CD4-positive, alpha-beta T cell treated with Interleukin-15 for 4 hours (primary cell): ENCODE measurements at regions not wholly inside any gene's neighbourhood (a gene's known extent, or its start where the extent isn't known, plus 50 kb on each side); places are given as distances from the start of the nearest gene placed in this dataset.
"Not testable (repeated sequence)": the region's sequence is repeated elsewhere in the genome, so short reads cannot be mapped to it uniquely, and the experiment has no call there.

ENCODE experiments used
- DNase-seq: peaks from one replicate; pipeline ENCODE4 v3.0.0-alpha.2; 2020; ENCODE audit warnings: low spot score

DNA sequence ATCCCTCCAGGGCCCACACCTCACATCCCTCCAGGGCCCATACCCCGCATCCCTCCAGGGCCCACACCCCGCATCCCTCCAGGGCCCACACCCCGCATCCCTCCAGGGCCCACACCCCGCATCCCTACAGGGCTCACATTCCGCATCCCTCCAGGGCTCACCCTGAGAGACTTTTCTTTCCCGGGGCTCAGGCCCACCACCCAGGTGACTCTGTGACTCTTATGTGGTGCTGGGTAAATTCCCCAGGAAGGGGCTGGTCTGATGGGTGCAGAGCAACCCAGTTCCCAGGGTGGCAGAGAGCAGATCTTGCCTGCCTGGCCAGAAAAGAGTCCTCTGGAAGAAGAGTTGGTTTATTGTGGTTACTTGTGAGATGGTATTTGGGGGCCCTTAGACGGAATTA is 290.7 kb downstream of the TCERG1L start:
- DNase-seq: no peak

DNA sequence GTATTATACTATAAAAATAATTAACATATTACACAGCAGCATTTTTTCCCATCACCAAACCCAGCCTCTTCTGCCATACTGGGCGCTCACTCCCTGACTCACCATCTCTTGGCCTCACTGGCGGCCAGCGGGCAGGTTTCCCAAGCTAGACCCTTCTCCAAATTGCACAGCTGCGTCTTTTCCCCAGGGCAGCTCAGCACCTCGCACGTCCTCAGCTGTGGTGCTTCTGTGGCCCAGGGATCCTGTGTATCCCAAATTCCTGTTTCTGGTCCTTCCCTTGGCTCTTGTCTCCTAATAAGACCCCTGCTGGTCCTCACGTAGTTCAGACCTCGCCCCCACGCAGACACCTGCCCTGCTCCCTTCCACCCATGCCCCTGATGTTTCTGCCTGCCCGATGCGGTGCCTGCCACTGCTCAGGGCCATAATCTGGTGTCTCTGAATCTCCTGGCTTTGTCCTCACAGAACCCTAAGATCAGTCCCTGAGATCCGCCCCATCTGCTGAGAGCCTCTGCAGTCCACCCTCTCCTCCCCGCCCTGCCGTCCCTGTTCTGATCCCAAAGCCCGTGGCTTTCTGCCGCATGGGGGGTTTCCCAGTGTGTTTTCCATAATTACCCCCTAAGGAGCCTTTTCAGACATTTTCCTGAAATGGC is 290.1 kb downstream of the TCERG1L start:
- no peak for DNase-seq

DNA sequence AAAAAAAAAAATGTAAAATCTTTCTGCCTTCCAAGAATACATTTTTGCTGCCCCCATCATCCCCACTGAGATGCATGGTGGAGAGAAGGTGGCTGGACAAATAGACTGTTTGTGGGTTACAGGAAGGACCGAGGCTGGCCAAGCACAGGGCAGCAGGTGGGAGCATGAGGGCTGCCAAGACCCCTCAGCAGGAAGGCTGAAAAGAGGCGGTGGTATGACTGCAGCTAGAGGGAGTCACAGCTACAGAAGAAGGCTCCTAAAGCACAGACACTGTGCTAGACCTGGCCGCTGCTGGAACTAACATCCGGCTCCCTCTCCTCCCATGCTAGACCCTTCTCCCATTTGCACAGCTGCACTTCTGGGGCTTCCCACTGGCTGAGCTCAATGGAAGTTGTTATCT is 289.6 kb downstream of the TCERG1L start:
- no peak for DNase-seq

DNA sequence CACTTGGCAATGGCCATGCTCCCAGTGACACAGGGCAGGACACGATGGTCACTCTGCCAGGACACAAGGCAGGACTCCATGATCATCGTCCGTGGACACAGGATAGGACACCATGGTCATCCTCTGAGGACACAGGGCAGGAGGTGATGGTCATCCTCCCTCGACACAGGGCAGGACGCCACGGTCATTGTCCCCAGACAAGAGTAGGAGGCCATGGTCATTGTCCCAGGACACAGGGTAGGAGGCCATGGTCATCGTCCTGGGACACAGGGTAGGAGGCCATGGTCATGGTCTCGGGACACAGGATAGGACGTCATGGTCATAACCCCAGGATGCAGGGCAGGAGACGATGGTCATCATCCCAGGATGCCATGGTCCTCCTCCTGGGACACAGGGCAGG is 289.2 kb downstream of the TCERG1L start:
- no peak for DNase-seq

DNA sequence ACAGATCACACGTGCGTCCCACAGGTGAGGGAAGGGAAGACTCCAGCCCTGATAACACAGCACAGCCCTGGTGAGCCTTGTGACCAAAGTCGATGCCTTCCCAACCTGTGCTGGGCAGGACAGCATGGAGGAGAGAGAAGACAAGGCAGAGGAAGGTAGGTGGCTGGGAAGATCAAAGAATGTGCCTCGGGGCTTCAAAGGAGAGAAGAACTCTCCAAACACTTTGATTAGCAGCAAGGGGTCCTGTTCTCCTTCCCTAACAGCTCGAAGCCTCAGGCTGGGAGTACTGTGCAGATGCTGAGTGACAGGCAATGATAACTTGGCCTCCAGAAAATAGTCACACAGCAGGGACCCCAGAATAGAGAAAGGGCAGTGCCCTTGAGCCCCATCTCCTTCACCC is 288.5 kb downstream of the TCERG1L start:
- no peak for DNase-seq

DNA sequence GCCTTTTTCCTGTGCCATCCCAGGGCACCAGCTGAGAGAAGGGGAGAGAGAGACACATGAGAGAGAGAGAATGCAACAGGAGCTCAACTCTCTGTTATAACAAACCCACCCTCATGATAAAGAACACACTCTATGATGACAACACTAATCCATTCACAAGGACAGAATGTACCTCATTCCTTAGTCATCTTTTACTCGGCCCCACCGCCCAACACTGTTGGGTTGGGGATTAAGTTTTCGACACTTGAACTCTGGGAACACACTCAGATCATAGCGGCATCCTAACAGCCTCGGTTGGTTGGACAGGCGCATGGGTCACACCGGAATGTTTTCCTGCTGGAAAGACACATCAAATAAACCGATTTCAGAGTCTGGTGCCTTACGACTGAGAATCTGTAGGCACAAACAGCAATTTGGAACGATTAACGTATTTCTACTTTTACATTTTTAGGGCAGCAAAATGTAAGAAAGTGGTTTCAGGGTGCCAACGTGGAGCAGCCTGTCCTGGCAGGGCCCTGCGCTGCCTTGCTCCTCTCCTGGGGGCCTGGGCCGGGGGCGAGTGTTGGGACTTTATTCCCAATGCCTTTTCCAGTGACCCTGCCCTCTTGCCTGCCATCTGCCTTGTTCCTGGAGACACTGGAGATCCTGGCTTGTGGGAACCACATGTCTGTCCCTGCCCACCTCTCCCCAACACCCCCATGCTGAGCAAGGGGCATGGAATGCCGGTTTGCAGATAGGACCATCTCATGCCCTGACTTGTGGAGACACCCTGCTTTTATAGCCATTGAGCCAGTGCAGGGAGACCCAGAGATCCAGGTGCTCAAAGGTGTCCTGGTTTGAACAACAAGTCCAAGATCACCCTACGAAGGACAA is 287.0 kb downstream of the TCERG1L start:
- no peak for DNase-seq

DNA sequence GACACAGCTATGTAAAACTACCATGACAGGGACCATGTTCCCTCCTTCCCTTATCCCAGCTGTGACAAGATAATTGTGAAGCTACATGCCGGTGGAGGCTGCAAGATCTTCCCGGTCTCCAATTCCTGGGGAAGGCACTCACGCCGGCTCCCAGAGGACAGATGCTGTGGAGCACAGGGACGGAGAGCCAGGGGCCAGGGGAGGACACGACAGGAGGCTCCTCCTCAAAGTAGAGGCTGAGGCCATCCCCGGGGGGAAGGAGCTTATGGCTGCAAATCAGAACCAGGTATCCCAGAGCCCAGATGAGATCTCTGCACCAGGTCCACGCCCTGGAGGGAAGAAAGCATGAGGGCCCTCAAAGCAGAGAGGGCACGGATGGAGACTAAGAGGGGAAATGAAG is 286.2 kb downstream of the TCERG1L start:
- DNase-seq: no peak

DNA sequence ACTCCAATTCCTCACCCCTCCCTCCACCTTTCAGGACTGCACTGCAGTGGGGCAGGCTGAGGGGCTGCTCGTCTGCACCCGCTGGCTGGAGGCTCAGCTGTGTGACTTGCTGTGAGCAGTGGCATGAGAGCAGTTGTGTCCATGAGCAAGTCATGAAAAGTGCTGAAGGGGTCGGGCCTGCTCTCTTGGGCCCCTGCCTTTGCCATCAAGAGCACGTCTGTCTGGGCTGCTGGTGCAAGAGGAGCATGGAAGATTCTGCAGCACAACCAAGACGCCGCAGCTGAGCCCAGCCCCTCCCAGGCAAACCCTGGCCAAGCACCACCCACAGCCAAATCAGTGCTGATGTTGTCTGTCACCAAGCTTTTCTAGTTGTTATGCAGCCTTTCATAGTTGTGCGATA is 284.3 kb downstream of the TCERG1L start:
- DNase-seq: no peak

DNA sequence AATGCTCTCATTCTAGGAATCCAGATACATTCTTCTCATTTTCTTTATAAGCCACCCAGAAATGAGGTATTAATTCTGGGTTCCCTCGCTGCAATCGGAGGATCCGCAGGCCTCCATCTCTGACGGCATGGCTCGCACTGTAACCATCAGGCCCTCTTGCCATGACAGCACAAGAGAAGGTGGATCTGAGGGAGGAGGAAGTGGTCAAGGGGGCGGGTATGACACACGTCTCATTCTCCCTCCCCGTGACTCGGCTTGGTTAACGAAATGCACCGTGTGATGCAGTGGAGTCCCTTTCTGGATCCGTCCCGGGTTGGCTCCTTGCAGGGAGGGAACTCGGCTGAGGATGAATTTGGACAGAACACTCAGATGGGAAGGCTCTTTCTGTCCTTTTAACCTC is 280.2 kb downstream of the TCERG1L start:
- DNase-seq: no peak

DNA sequence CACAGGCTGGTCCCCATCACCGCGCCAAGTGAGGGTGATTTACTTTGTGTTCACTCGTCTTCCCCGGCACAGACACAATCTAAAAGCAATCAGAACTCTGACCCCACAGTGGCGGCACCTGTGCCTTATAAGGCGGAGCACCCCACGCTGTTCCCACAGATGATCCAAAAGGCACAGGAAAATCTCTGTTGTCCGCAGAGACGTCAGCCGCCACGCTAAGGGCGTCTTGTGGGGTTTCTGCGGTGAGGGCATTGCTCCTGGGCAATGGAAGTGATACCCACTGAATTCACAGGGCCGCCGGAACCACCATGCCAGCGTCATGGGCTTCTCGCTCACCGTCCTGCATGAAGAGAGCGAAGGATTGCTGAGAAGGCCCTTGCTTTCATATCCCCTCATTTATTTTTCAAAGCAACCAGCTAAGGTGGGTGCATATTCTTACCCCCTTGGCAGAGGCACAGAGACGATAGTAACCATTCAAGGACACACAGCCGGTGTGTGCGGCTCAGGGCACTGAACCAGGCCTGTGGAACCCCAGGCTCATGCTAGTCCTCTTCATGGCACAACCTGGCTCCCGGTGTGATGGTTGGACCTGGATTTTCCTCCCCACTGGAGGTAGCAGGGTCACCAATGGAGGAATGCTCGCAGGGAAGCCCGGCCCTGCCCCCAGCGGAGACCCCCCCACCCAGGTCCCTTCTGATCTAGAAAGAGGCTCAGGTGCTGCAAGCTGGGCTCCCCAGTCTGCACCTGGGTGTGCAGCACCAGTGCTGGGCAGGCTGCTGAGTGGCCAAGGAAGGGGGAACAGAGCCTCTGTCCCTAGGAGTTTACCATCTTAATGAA is 279.0 kb downstream of the TCERG1L start:
- no peak for DNase-seq

DNA sequence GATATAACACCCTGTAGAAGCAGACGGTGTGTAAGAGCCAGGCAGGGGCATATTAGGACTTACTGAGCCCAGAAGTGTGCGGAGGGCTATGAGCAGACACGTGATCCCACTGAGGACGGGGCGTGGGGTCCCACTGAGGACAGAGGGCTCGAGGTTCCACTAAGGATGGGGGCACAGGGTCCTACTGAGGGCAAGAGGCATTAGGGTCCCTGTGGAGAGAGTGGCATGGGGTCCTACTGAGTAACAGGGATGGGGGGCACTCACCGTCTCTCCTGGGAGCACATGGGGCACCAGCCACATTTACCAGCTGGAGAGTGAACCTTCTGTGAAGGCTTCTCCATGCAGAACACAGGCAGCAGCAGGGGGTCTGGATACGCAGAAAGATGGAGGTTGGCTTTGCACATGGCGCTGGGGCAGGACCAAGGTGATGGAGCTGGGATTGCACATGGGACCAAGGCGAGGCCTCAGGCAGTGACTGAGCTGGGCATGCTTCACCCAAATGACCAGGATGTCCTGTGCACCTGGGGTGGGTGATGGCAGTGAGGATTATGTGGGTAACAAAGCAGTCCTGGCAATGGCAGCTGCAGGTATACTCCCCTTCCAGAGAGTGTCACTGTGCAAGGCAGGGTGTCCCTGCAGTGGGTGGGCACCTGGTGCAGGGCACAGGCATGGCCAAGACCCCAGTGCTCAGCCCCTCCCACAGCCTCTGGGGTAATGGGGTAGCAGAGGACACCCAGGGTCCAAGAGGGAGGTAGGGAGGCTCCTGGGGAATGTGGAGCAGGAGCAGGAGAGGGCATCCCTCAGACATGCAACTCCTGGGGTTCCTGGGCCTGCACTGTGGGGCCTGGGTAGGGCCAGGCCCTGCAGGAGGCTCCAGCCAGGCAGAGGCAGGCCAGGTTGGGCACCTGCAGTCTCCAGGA is 278.1 kb downstream of the TCERG1L start:
- no peak for DNase-seq

DNA sequence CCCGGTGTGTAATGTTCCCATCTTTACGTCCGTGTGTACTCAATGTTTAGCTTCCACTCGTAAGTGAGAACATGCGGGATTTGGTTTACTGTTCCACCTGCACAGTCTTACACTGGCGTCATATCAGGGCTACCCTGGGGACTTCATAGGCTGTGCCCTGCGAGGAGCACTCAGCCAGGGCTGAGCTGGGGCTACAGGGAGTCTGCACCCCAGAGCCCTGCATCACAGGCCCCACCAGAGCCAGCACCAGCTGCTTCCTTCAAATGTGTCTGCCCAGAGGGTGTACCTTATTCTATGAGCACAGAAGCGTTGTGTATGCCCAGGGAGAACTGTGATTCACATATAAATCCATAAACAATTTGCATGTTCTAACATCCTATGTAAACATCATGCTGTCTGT is 277.1 kb downstream of the TCERG1L start:
- DNase-seq: no peak

DNA sequence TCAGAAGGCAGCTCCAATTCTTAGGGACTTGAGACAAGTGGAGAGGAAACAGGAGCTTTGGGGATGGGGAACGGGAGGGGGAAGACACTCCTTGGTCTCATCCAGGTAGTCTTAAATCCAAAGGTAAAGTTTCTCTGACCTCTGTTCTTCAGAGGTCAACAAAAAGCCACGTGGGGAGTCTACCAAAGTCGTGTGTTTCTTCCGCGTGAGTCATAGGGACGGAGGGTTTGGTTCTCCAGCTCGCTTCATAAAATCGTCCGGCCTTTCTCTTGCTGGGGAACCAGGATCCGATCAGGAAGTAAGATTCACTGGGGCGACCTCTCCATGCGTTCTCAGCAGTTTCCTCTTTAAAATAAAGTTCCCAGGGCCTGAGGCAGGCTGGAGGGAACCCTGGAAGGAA is 275.7 kb downstream of the TCERG1L start:
- DNase-seq: no peak

DNA sequence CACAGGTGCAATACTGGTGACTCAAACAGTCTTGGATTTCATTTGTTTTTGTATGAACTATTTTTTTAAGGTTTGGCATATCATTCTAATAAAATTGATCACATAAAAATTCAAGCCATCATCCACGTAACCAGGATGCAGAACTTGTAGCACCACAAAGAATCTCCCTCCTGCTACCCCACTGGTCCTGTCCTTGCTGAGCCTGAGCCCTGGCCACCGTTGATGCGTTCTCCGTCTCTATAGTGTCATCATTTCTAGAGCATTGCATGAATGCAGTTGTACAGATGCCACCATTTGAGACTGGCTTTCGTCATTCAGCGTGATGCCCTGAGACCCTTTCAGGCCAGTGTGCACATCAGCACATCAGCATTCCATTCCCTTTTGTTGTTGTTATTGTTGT is 273.5 kb downstream of the TCERG1L start:
- no peak for DNase-seq

DNA sequence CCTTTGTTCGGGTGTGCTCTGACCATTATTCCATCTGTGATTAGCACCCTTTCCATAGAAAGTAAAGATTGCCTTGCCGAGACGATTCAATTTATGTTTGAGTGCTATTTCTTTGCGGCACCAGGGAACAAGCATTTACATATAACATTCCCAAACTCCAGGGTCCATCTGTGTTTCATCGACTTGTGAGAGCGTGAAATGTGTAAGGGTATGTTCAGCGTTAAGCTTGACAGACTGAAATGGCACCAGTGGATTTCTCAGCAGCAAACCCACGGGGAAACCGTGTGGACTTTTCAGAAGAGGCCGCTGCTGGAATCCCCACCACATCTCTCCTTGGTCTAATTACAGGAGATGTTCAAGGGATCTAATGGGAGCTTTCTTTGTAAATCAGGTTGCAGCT is 270.5 kb downstream of the TCERG1L start:
- no peak for DNase-seq

DNA sequence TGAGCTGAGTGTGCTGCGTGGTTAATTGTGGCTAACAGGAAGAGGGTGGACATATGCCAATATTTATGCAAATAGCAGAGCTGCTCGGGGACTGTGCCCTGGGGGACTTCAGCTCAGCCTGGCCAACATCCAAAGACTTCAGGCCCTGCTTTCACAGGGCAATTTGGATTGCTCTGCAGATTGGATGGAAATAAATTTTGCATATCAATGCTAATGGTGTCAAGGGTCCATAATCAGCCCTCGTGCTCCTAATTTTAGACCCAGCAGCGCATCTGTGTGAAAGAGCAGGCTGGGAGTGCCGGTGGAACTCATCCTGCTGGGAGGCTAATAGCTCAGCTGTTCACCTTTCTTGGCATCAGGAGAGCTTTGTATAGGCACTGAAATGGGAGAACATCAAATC is 270.1 kb downstream of the TCERG1L start:
- DNase-seq: no peak

DNA sequence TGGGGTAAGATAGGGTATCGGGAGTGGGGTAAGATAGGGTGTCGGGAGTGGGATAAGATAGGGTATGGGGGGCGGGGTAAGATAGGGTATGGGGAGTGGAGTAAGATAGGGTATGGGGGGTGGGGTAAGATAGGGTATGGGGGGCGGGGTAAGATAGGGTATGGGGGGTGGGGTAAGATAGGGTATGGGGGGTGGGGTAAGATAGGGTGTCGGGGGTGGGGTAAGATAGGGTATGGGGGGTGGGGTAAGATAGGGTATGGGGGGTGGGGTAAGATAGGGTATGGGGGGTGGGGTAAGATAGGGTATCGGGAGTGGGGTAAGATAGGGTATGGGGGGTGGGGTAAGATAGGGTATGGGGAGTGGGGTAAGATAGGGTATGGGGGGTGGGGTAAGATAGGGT is 269.5 kb downstream of the TCERG1L start:
- not testable (repeated sequence) for DNase-seq
